Esophagus squamous epithelium (tissue), 5 donors: ENCODE measurements at regions not wholly inside any gene's neighbourhood (a gene's known extent, or its start where the extent isn't known, plus 50 kb on each side); places are given as distances from the start of the nearest gene placed in this dataset.

ENCODE experiments used
- DNase-seq: peaks from one replicate; lab custom pipeline; 2025; lab: John Stamatoyannopoulos, UW
- H3K27ac ChIP-seq, 4 donors: fragments of 200-600 bp; sonication (generic); one replicate each; pipeline ENCODE4 v1.5.1; 2016 to 2019; ENCODE audit warnings: mild to moderate bottlenecking in 1 of 4
- H3K27me3 ChIP-seq, 4 donors: fragments of 200-600 bp; sonication (generic); 1 replicate in 3 of 4; 2 replicates in 1 of 4; pipeline versions ENCODE4 v1.5.1 to v1.6.0; 2017 to 2021; ENCODE audit warnings: antibody characterized with exemption in 1 of 4
- H3K36me3 ChIP-seq, 3 donors: fragments of 200-600 bp; sonication (generic); one replicate each; pipeline ENCODE4 v1.5.1; 2016 to 2019
- H3K4me1 ChIP-seq, 3 donors: fragments of 200-600 bp; sonication (generic); one replicate each; pipeline ENCODE4 v1.5.1; 2017 to 2019
- H3K4me3 ChIP-seq, 4 donors: fragments of 200-600 bp; sonication (generic); 1 replicate in 3 of 4; 2 replicates in 1 of 4; pipeline ENCODE4 v1.5.1; 2016 to 2019; ENCODE audit warnings: mild to moderate bottlenecking in 2 of 4, moderate library complexity in 1 of 4
- H3K9me3 ChIP-seq, 3 donors: fragments of 200-600 bp; sonication (generic); one replicate each; pipeline ENCODE4 v1.5.1; 2016 to 2019
- POLR2A ChIP-seq, 4 donors: fragments of 450-650 bp; IDR thresholded peaks; one replicate each; pipeline ENCODE4 v1.6.1; 2017; ENCODE audit warnings: antibody characterized with exemption in 4 of 4, mild to moderate bottlenecking in 4 of 4, moderate library complexity in 3 of 4
- WGBS, 2 donors: methylation state at CpG; one replicate each; pipeline ENCODE4 v1.1.5; 2018; 5-methylcytosine and 5-hydroxymethylcytosine counted together
- intact Hi-C: fragments of 100-400 bp; cut with DNase I; formaldehyde crosslinking; loops from one replicate; pipeline ENCODE4 v1.15.0; 2022
- TF ChIP-seq, protein P1 (sequence below), 6 experiments: fragments of 450-650 bp in 4 of 6; fragments of 200-600 bp in 2 of 6; sonication (generic) in 2 of 6; IDR thresholded peaks; one replicate each; pipeline ENCODE4 v1.5.1; 2016 to 2019; ENCODE audit warnings: antibody characterized with exemption in 6 of 6, mild to moderate bottlenecking in 4 of 6, moderate library complexity in 4 of 6
- donor health status: DM: yes; HTN: yes; CAD: no.

DNA sequence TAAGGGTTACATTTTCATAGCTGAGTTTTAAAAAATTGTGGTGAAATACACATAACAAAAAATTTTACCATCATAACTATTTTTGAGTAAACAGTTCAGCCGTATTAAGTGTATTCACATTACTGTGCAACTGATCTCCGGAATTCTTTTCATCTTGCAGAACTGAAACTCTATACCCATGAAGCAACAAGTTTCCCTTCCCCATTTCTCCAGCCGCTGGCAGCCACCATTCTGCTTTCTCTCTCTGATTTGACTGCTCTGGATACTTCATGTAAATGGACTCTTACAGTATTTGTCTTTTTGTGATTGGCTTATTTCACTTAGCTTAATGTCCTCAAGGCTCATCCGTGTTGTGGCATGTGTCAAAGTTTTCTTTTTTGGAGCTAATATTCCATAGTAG lies 341.6 kb downstream of the QKI start:
- H3K27ac ChIP-seq = no peak overlapping the region
- TF ChIP-seq, protein P1, sequence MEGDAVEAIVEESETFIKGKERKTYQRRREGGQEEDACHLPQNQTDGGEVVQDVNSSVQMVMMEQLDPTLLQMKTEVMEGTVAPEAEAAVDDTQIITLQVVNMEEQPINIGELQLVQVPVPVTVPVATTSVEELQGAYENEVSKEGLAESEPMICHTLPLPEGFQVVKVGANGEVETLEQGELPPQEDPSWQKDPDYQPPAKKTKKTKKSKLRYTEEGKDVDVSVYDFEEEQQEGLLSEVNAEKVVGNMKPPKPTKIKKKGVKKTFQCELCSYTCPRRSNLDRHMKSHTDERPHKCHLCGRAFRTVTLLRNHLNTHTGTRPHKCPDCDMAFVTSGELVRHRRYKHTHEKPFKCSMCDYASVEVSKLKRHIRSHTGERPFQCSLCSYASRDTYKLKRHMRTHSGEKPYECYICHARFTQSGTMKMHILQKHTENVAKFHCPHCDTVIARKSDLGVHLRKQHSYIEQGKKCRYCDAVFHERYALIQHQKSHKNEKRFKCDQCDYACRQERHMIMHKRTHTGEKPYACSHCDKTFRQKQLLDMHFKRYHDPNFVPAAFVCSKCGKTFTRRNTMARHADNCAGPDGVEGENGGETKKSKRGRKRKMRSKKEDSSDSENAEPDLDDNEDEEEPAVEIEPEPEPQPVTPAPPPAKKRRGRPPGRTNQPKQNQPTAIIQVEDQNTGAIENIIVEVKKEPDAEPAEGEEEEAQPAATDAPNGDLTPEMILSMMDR (IDR thresholded peaks at IDR 0.05) = no peak
- no peak for TF ChIP-seq POLR2A (IDR thresholded peaks at IDR 0.05)
- H3K9me3 ChIP-seq = peaks cover 0 to 4% (median 0%) of the 10 kb centered on the region in 3 donors
- no peak overlapping the region for H3K4me3 ChIP-seq
- peaks cover 0 to 10% (median 4%) of the 10 kb centered on the region in 3 donors for H3K4me1 ChIP-seq
- intact Hi-C loops = no loop called here
- no peak for DNase-seq
- H3K27me3 ChIP-seq = no peaks in the 10 kb centered on the region
- no peaks in the 10 kb centered on the region for H3K36me3 ChIP-seq
- 57 to 78% methylated on average over 4 of the region's 4 CpGs for whole genome bisulfite sequencing, 2 donors

DNA sequence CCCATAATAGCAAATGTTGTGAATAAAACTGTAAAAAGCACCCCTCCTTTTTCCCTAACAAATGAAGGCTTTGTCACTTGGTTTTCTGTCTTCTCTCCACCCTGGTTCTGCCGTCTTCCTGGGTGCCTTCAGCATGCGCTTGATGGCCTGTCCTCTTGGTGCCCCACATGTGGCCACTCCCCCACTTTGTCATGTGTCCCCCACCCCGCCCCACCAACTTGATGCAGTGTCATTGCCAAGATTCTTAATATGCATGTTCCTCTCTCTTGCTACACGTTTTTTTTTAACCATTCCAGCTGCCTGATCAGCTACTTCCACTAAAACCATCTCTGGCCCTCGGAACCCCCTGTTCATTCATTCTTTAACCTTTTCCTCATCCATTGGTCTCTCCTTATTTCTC lies 340.3 kb downstream of the QKI start:
- Histone ChIP-seq H3K27me3 (no peaks in the 10 kb centered on the region), H3K36me3 (no peaks in the 10 kb centered on the region), H3K9me3 (peaks cover 0 to 4% (median 0%) of the 10 kb centered on the region in 3 donors), H3K4me3 (no peak overlapping the region), H3K4me1 (peaks cover 0 to 22% (median 12%) of the 10 kb centered on the region in 3 donors), H3K27ac (no peak overlapping the region)
- WGBS, 2 donors = 65 to 69% methylated on average over 5 of the region's 5 CpGs
- TF ChIP-seq, protein P1 (IDR thresholded peaks at IDR 0.05) = no peak
- no peak for TF ChIP-seq POLR2A (IDR thresholded peaks at IDR 0.05)
- no peak for DNase-seq
- intact Hi-C loops = no loop called here

GRCh38 chr6:163753430-163753829 lies 338.9 kb downstream of the QKI start:
- DNase-seq = no peak
- WGBS, 2 donors = 33 to 50% methylated on average over 2 of the region's 2 CpGs

GRCh38 chr6:163752446-163752845 lies 337.9 kb downstream of the QKI start:
- peaks cover 0 to 4% (median 0%) of the 10 kb centered on the region in 3 donors for H3K9me3 ChIP-seq
- no peaks in the 10 kb centered on the region for H3K36me3 ChIP-seq
- DNase-seq = no peak
- no peak overlapping the region for H3K27ac ChIP-seq
- H3K27me3 ChIP-seq = no peaks in the 10 kb centered on the region
- intact Hi-C loops = no loop called here
- H3K4me3 ChIP-seq = no peak overlapping the region
- WGBS, 2 donors = 90 to 94% methylated on average over 13 of the region's 13 CpGs
- H3K4me1 ChIP-seq = peaks cover 0 to 26% (median 12%) of the 10 kb centered on the region in 3 donors
- TF ChIP-seq, protein P1 (IDR thresholded peaks at IDR 0.05) = no peak
- no peak for TF ChIP-seq POLR2A (IDR thresholded peaks at IDR 0.05)

More at GRCh38 chr6:163753430-163753829, 338.9 kb downstream of the QKI start:
- intact Hi-C loops = no loop called here
- Histone ChIP-seq H3K36me3 (no peaks in the 10 kb centered on the region), H3K27me3 (no peaks in the 10 kb centered on the region), H3K27ac (no peak overlapping the region), H3K4me1 (peaks cover 0 to 26% (median 12%) of the 10 kb centered on the region in 3 donors), H3K9me3 (peaks cover 0 to 4% (median 0%) of the 10 kb centered on the region in 3 donors), H3K4me3 (no peak overlapping the region)
- TF ChIP-seq POLR2A (IDR thresholded peaks at IDR 0.05) = no peak
- TF ChIP-seq, protein P1 (IDR thresholded peaks at IDR 0.05) = no peak

DNA sequence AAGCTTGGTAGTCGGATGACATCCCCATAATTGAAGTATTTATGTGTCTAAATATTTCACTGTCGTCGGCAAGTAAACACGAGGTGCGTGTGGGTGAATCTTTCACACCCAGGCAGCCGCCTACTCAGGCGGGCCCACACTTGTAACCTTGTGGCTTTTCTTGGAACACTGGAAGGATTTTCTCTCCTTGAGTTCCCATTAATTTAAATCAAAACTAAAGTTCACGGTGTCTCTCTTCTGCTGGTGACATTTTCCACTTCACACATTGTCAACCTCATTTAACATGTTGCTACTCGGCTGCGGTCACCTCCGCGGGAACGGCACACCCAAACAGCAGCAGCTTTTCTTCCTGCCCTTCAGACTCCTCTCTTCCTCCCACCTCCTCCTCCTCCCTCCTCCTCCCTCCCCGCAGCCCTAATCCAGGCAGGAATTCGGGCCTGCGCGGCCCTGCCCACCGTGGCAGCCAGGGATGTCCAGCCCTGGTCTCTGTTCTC lies 336.6 kb downstream of the QKI start:
- no peak for TF ChIP-seq POLR2A (IDR thresholded peaks at IDR 0.05)
- TF ChIP-seq, protein P1 (IDR thresholded peaks at IDR 0.05) = no peak
- Histone ChIP-seq H3K27ac (peak overlapping the region; percentile 21 to 71 (median 43)), H3K4me1 (peaks cover 0 to 27% (median 12%) of the 10 kb centered on the region in 3 donors), H3K9me3 (peaks cover 0 to 4% (median 0%) of the 10 kb centered on the region in 3 donors), H3K36me3 (no peaks in the 10 kb centered on the region), H3K4me3 (peak overlapping the region in 1 of 4 donors; percentile 18), H3K27me3 (no peaks in the 10 kb centered on the region)
- 10 to 18% methylated on average over 6 to 13 of the region's 18 CpGs for WGBS, 2 donors
- intact Hi-C loops = no loop called here
- no peak for DNase-seq
